Peyer's patch (tissue), 4 donors: ENCODE measurements at regions not wholly inside any gene's neighbourhood (a gene's known extent, or its start where the extent isn't known, plus 50 kb on each side); places are given as distances from the start of the nearest gene placed in this dataset.

Experiments used
- POLR2A ChIP-seq, 2 donors: fragments of 450-650 bp; IDR thresholded peaks; one replicate each; pipeline ENCODE4 v1.5.1; 2017; ENCODE audit warnings: antibody characterized with exemption in 2 of 2, mild to moderate bottlenecking in 2 of 2, moderate library complexity in 2 of 2
- TF ChIP-seq, protein P1 (sequence below), 6 experiments: fragments of 450-650 bp in 4 of 6; fragments of 200-600 bp in 2 of 6; sonication (generic) in 1 of 6; IDR thresholded peaks; one replicate each; pipeline ENCODE4 v1.5.1; 2017 to 2019; ENCODE audit warnings: antibody characterized with exemption in 6 of 6, mild to moderate bottlenecking in 3 of 6, moderate library complexity in 1 of 6

DNA sequence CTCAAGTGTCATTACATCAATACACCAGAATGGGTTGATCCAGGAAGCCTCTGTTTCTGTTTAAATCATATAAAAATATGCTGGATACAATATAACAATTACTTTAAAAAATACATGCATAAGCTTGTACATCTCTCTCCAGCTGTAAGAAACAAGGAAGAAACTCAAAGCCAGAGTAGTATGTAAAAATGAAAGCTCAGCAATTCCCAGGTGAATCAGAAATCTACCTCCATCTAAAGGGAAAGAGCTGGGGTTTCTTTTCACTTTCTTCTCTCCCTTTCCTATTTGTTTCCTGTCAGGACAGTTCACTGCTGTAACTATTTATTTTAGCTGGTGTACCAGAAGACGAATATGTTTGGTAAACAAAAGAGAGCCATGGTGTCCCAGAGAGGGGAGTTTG, 301.0 kb upstream of the C1orf87 start:
- TF ChIP-seq POLR2A (IDR thresholded peaks at IDR 0.05) = no peak
- TF ChIP-seq, protein P1, sequence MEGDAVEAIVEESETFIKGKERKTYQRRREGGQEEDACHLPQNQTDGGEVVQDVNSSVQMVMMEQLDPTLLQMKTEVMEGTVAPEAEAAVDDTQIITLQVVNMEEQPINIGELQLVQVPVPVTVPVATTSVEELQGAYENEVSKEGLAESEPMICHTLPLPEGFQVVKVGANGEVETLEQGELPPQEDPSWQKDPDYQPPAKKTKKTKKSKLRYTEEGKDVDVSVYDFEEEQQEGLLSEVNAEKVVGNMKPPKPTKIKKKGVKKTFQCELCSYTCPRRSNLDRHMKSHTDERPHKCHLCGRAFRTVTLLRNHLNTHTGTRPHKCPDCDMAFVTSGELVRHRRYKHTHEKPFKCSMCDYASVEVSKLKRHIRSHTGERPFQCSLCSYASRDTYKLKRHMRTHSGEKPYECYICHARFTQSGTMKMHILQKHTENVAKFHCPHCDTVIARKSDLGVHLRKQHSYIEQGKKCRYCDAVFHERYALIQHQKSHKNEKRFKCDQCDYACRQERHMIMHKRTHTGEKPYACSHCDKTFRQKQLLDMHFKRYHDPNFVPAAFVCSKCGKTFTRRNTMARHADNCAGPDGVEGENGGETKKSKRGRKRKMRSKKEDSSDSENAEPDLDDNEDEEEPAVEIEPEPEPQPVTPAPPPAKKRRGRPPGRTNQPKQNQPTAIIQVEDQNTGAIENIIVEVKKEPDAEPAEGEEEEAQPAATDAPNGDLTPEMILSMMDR (IDR thresholded peaks at IDR 0.05) = no peak
